ENCODE measurements at regions not wholly inside any gene's neighbourhood (a gene's known extent, or its start where the extent isn't known, plus 50 kb on each side); places are given as distances from the start of the nearest gene placed in this dataset.

- H3K4ac ChIP-seq (ENCODE audit: low read depth, low read length), result no peak overlapping the region
- H3K36me3 Mint-ChIP-seq (ENCODE audit: insufficient read depth in 1 of 3, low read depth in 3 of 3), result no peaks in the 10 kb centered on the region
- H3T11ph ChIP-seq (ENCODE audit: low read length), result no peak overlapping the region
- no peaks in the 10 kb centered on the region for H3K4me1 ChIP-seq (ENCODE audit: insufficient read depth, low read length)
- no peak overlapping the region for H4K5ac ChIP-seq (ENCODE audit: insufficient read length, low read depth, low read length)
- no peak overlapping the region for H3K14ac ChIP-seq (ENCODE audit: insufficient read depth, low read length)
- no peak overlapping the region for H4K8ac ChIP-seq (replicated peaks; ENCODE audit: insufficient read length, low read depth, low read length)
- no peak overlapping the region for H3K18ac ChIP-seq (ENCODE audit: insufficient read length, low read depth, low read length)
- no peak overlapping the region for H4K91ac ChIP-seq (ENCODE audit: insufficient read length, low read depth, low read length)
- no peak overlapping the region for H2AFZ ChIP-seq (ENCODE audit: low read length)
- no peaks in the 10 kb centered on the region for H3K79me1 ChIP-seq (ENCODE audit: insufficient read depth, low read depth, low read length, poor library complexity, severe bottlenecking)
- no peak for TF ChIP-seq CTCF (conservative IDR thresholded peaks at IDR 0.05)
- H3K27me3 ChIP-seq (ENCODE audit: insufficient read depth, low read length), result no peaks in the 10 kb centered on the region
- H2AK5ac ChIP-seq (ENCODE audit: insufficient read length, low read length), result no peak overlapping the region
- no peak overlapping the region for H2BK20ac ChIP-seq (ENCODE audit: low read depth, low read length, poor library complexity, severe bottlenecking)
- H3K56ac ChIP-seq (ENCODE audit: insufficient read length, low read depth, low read length), result no peak overlapping the region
- no peak overlapping the region for H3K4me3 Mint-ChIP-seq
- H2BK12ac ChIP-seq (ENCODE audit: insufficient read length, low read depth, low read length), result no peak overlapping the region
- H3K4me1 Mint-ChIP-seq, result peaks cover 0 to 4% of the 10 kb centered on the region in 2 experiments; a peak in 2 of 4 replicates
- H2BK5ac ChIP-seq (ENCODE audit: insufficient read length, low read length), result no peak overlapping the region
- H2BK15ac ChIP-seq (ENCODE audit: low read depth, low read length), result no peak overlapping the region
- H3K9me3 Mint-ChIP-seq, result no peaks in the 10 kb centered on the region; a peak in 1 of 5 replicates
- H3K27me3 Mint-ChIP-seq (ENCODE audit: low read depth), result no peaks in the 10 kb centered on the region
- H3K23ac ChIP-seq (ENCODE audit: insufficient read length, low read depth, low read length), result no peak overlapping the region
- H3K23me2 ChIP-seq (ENCODE audit: insufficient read length, low read depth, low read length, poor library complexity, severe bottlenecking), result no peaks in the 10 kb centered on the region
- no peaks in the 10 kb centered on the region for H3K9me3 ChIP-seq (ENCODE audit: control insufficient read depth, low read depth, low read length)
- H3K79me2 ChIP-seq (ENCODE audit: insufficient read depth, low read length), result no peaks in the 10 kb centered on the region
- no CpG with 5 or more reads among the region's 9 CpGs for WGBS (ENCODE audit: extremely low coverage, insufficient read length, low lambda C conversion rate)
- no peak overlapping the region for H3K9ac ChIP-seq (ENCODE audit: extremely low read depth, insufficient read length, low read length)
- H2BK120ac ChIP-seq (ENCODE audit: low read depth, low read length, poor library complexity, severe bottlenecking), result no peak overlapping the region
- no peak overlapping the region for H3K27ac Mint-ChIP-seq
- H3K27ac ChIP-seq (ENCODE audit: insufficient read length, low read depth, low read length), result no peak overlapping the region
- H4K20me1 ChIP-seq (ENCODE audit: control insufficient read depth, insufficient read depth, insufficient read length), result no peaks in the 10 kb centered on the region
- no peak for DNase-seq
- H3K4me2 ChIP-seq (ENCODE audit: insufficient read depth, insufficient read length, low read length), result no peak overlapping the region
These were observed 449.7 kb downstream of the TXNL1 start for GRCh38 chr18:56188529-56189275.
